Neuronal stem cell (in vitro differentiated cells): ENCODE measurements at regions not wholly inside any gene's neighbourhood (a gene's known extent, or its start where the extent isn't known, plus 50 kb on each side); places are given as distances from the start of the nearest gene placed in this dataset.

Source experiments
- DNase-seq: peaks from one replicate; pipeline ENCODE4 v3.0.0-alpha.2; 2013; ENCODE audit warnings: low spot score
- H2AFZ ChIP-seq: one replicate; pipeline ENCODE4 v1.6.1; 2013; ENCODE audit warnings: mild to moderate bottlenecking, low read length, inconsistent platforms
- H2AK5ac ChIP-seq: 2 replicates; pipeline ENCODE4 v1.6.1; 2013; ENCODE audit warnings: low read depth, mild to moderate bottlenecking, inconsistent platforms, low read length, moderate library complexity, mixed read lengths
- H2BK120ac ChIP-seq: 2 replicates; pipeline ENCODE4 v1.6.1; 2013; ENCODE audit warnings: low read depth, mild to moderate bottlenecking, inconsistent platforms, low read length, moderate library complexity, mixed read lengths
- H2BK12ac ChIP-seq: one replicate; pipeline ENCODE4 v1.6.1; 2013; ENCODE audit warnings: low read length, inconsistent platforms
- H2BK15ac ChIP-seq: 2 replicates; pipeline ENCODE4 v1.6.1; 2013; ENCODE audit warnings: mild to moderate bottlenecking, low read length, inconsistent platforms, mixed read lengths
- H2BK5ac ChIP-seq: one replicate; pipeline ENCODE4 v1.6.1; 2013; ENCODE audit warnings: inconsistent platforms, mild to moderate bottlenecking, low read length, moderate library complexity
- H3K14ac ChIP-seq: one replicate; pipeline ENCODE4 v1.6.1; 2013; ENCODE audit warnings: low read length, inconsistent platforms
- H3K18ac ChIP-seq: 2 replicates; pipeline ENCODE4 v1.6.1; 2013; ENCODE audit warnings: low read length, inconsistent platforms
- H3K23ac ChIP-seq: 2 replicates; pipeline ENCODE4 v1.6.1; 2013; ENCODE audit warnings: low read depth, mild to moderate bottlenecking, mixed read lengths, low read length, inconsistent platforms; ENCODE audit not compliant: poor library complexity
- H3K27ac ChIP-seq: replicated peaks from 3 replicates; pipeline ENCODE4 v1.5.1; 2013; ENCODE audit warnings: low read length, inconsistent platforms
- H3K27me3 ChIP-seq, 3 experiments: 2 replicates each; pipeline ENCODE4 v1.6.1; 2013; ENCODE audit warnings: low read length in 3 of 3, mild to moderate bottlenecking in 2 of 3, inconsistent platforms in 1 of 3, low read depth in 1 of 3, mixed read lengths in 1 of 3, moderate library complexity in 1 of 3; ENCODE audit not compliant: control insufficient read depth in 3 of 3, insufficient read depth in 3 of 3
- H3K36me3 ChIP-seq, 2 donors: replicated peaks in 1 of 2; 2 replicates each; pipeline ENCODE4 v1.6.1; 2013; ENCODE audit warnings: low read length in 2 of 2; ENCODE audit not compliant: control insufficient read depth in 2 of 2, insufficient read depth in 2 of 2
- H3K4ac ChIP-seq: 2 replicates; pipeline ENCODE4 v1.6.1; 2013; ENCODE audit warnings: inconsistent platforms, mild to moderate bottlenecking, low read length, moderate library complexity
- H3K4me1 ChIP-seq, 2 donors: 1 replicate in 1 of 2; 2 replicates in 1 of 2; pipeline ENCODE4 v1.6.1; 2013; ENCODE audit warnings: low read length in 2 of 2, low read depth in 1 of 2; ENCODE audit not compliant: control insufficient read depth in 2 of 2, insufficient read depth in 1 of 2
- H3K4me2 ChIP-seq: one replicate; pipeline ENCODE4 v1.6.1; 2013; ENCODE audit warnings: mild to moderate bottlenecking, low read length, inconsistent platforms; ENCODE audit not compliant: insufficient read depth, poor library complexity, severe bottlenecking
- H3K4me3 ChIP-seq, 2 donors: 2 replicates each; pipeline ENCODE4 v1.5.1; 2013; ENCODE audit warnings: low read length in 2 of 2, mild to moderate bottlenecking in 2 of 2, inconsistent platforms in 1 of 2, moderate library complexity in 1 of 2
- H3K79me1 ChIP-seq: one replicate; pipeline ENCODE4 v1.6.1; 2013; ENCODE audit warnings: low read depth, mild to moderate bottlenecking, inconsistent platforms, low read length, moderate library complexity
- H3K9ac ChIP-seq: one replicate; pipeline ENCODE4 v1.6.1; 2013; ENCODE audit warnings: mild to moderate bottlenecking, low read depth, low read length, inconsistent platforms; ENCODE audit not compliant: poor library complexity
- H3K9me3 ChIP-seq, 2 donors: replicated peaks in 1 of 2; 2 replicates each; pipeline versions ENCODE3 to v1.6.1; 2013; ENCODE audit warnings: low read length in 2 of 2, mild to moderate bottlenecking in 2 of 2, inconsistent platforms in 1 of 2, low read depth in 1 of 2, mixed read lengths in 1 of 2, moderate library complexity in 1 of 2; ENCODE audit not compliant: control insufficient read depth in 2 of 2, insufficient read depth in 1 of 2
- H4K8ac ChIP-seq: one replicate; pipeline ENCODE4 v1.6.1; 2013; ENCODE audit warnings: low read depth, mild to moderate bottlenecking, inconsistent platforms, low read length, moderate library complexity
- H4K91ac ChIP-seq: one replicate; pipeline ENCODE4 v1.6.1; 2013; ENCODE audit warnings: low read length, low read depth, mild to moderate bottlenecking, inconsistent platforms; ENCODE audit not compliant: poor library complexity
- WGBS, 2 donors: extraction: QIAGEN DNeasy Blood & Tissue Kit; methylation state at CpG; one replicate each; pipeline ENCODE4 v1.1.7; 2013; ENCODE audit warnings: missing lambda C conversion rate in 2 of 2, mixed read lengths in 1 of 2; ENCODE audit not compliant: insufficient read length in 2 of 2, insufficient replicate concordance in 1 of 2; ENCODE audit errors: extremely low coverage in 2 of 2; 5-methylcytosine and 5-hydroxymethylcytosine counted together

DNA sequence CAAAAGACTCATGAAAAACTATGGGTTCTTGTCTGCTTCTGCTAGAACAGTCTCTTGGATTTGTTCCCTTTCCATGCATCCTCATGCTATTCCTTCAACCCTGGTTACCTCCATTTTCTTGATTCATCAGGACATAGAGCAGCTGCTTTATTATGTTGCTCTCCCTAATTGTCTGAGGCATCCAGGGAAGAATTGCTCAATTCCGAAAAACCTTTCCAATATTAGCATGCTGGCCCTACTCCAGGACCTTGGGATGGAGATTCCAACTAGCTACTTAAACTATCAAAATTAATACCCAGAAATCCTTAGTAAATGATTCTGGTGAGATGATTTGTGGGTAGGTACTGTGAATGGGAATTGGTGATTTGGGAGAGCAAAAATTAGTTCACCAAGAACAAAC, 56.6 kb upstream of the FAM47B start:
- no peak overlapping the region for H2AFZ ChIP-seq
- H3K27ac ChIP-seq: no peak overlapping the region
- no peaks in the 10 kb centered on the region for H3K36me3 ChIP-seq
- H3K9ac ChIP-seq: no peak overlapping the region
- H2BK5ac ChIP-seq: no peak overlapping the region
- H3K4me3 ChIP-seq: no peak overlapping the region
- H3K14ac ChIP-seq: no peak overlapping the region
- no peak overlapping the region for H2AK5ac ChIP-seq
- H3K18ac ChIP-seq: no peak overlapping the region
- no peak overlapping the region for H3K4me2 ChIP-seq
- DNase-seq: no peak
- no peaks in the 10 kb centered on the region for H3K27me3 ChIP-seq
- no CpG with 5 or more reads among the region's 1 CpG for WGBS, 2 donors
- H3K79me1 ChIP-seq: no peaks in the 10 kb centered on the region
- no peaks in the 10 kb centered on the region for H3K4me1 ChIP-seq
- no peak overlapping the region for H4K8ac ChIP-seq
- H3K9me3 ChIP-seq: no peaks in the 10 kb centered on the region
- H3K23ac ChIP-seq: no peak overlapping the region
- no peak overlapping the region for H2BK15ac ChIP-seq
- H2BK120ac ChIP-seq: no peak overlapping the region
- no peak overlapping the region for H4K91ac ChIP-seq
- no peak overlapping the region for H3K4ac ChIP-seq
- H2BK12ac ChIP-seq: no peak overlapping the region

DNA sequence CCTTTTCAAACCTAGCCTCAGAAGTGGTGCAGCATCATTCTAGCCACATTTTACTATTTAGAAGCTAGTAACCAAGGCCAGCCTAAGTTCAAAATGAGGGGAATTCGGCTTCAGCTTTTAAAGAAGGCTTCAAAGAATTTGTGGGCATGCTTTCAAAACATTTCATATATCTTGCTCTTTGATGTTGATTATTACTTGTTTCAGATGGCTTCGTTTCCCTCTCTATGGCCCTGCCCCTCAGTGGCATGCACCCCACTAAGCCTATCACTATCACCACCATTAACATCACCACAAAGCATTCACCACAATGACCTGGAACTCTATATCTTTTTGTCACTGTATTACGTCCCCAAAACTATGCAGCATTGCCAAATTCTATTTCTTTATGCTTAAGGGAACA, 51.2 kb upstream of the FAM47B start:
- Histone ChIP-seq H3K4me1 (no peaks in the 10 kb centered on the region), H3K23ac (no peak overlapping the region), H2AK5ac (no peak overlapping the region), H2BK5ac (no peak overlapping the region), H3K79me1 (no peaks in the 10 kb centered on the region), H2AFZ (no peak overlapping the region), H2BK120ac (no peak overlapping the region), H3K18ac (no peak overlapping the region), H3K4me3 (no peak overlapping the region), H3K9me3 (no peaks in the 10 kb centered on the region), H3K27me3 (no peaks in the 10 kb centered on the region), H3K14ac (no peak overlapping the region), H3K9ac (no peak overlapping the region), H3K36me3 (no peaks in the 10 kb centered on the region), H3K27ac (no peak overlapping the region), H4K91ac (no peak overlapping the region), H3K4ac (no peak overlapping the region), H4K8ac (no peak overlapping the region), H2BK15ac (no peak overlapping the region), H2BK12ac (no peak overlapping the region), H3K4me2 (no peak overlapping the region)
- no peak for DNase-seq
- no CpG with 5 or more reads among the region's 3 CpGs for WGBS, 2 donors
